Heart left ventricle (tissue), 16 donors: ENCODE measurements at regions not wholly inside any gene's neighbourhood (a gene's known extent, or its start where the extent isn't known, plus 50 kb on each side); places are given as distances from the start of the nearest gene placed in this dataset.

ENCODE experiments used
- ATAC-seq, 4 donors: fragments of 200-7000 bp; cut with Tn5 transposase; one replicate each; pipeline ENCODE4 v1.9.1; 2020 to 2022; ENCODE audit warnings: moderate library complexity in 4 of 4, mild to moderate bottlenecking in 3 of 4, moderate number of reproducible peaks in 1 of 4
- DNase-seq, 5 donors: peaks; one replicate each; pipeline ENCODE4 v3.0.0-alpha.2; 2020
- H3K27ac ChIP-seq, 12 donors: fragments of 200-600 bp; sonication (generic) in 4 of 12; one replicate each; pipeline versions ENCODE4 v1.5.0 to v1.8.0; 2016 to 2022; ENCODE audit warnings: mild to moderate bottlenecking in 2 of 12
- H3K27me3 ChIP-seq, 9 donors: fragments of 200-600 bp; sonication (generic) in 2 of 9; one replicate each; pipeline versions ENCODE4 v1.5.1 to v1.8.0; 2016 to 2022; ENCODE audit warnings: mild to moderate bottlenecking in 3 of 9
- H3K36me3 ChIP-seq, 9 donors: fragments of 200-600 bp; sonication (generic) in 2 of 9; one replicate each; pipeline versions ENCODE4 v1.5.0 to v1.8.0; 2018 to 2022; ENCODE audit warnings: mild to moderate bottlenecking in 2 of 9
- H3K4me1 ChIP-seq, 12 donors: fragments of 200-600 bp; sonication (generic) in 4 of 12; one replicate each; pipeline versions ENCODE4 v1.5.0 to v1.8.0; 2016 to 2022; ENCODE audit warnings: mild to moderate bottlenecking in 3 of 12
- H3K4me3 ChIP-seq, 12 donors: fragments of 200-600 bp; sonication (generic) in 4 of 12; one replicate each; pipeline versions ENCODE4 v1.5.0 to v1.8.0; 2017 to 2022; ENCODE audit warnings: mild to moderate bottlenecking in 9 of 12, moderate library complexity in 4 of 12
- H3K9me3 ChIP-seq, 12 donors: fragments of 200-600 bp; sonication (generic) in 4 of 12; one replicate each; pipeline versions ENCODE4 v1.5.0 to v1.8.0; 2016 to 2022; ENCODE audit warnings: mild to moderate bottlenecking in 1 of 12
- POLR2A ChIP-seq, 2 donors: fragments of 450-650 bp; IDR thresholded peaks; one replicate each; pipeline ENCODE4 v1.6.1; 2017; ENCODE audit warnings: antibody characterized with exemption in 2 of 2, mild to moderate bottlenecking in 2 of 2, moderate library complexity in 2 of 2
- WGBS, 4 donors: extraction: QIAGEN DNeasy Blood & Tissue Kit in 2 of 4; methylation state at CpG; one replicate each; pipeline versions ENCODE4 v1.1.5 to v1.1.7; 2013 to 2018; 5-methylcytosine and 5-hydroxymethylcytosine counted together
- intact Hi-C, 10 donors: fragments of 100-400 bp; cut with DNase I; formaldehyde crosslinking; loops; one replicate each; pipeline versions ENCODE4 v1.11.1 to v1.14.2; 2022
- TF ChIP-seq, protein P1 (sequence below), 12 donors: fragments of 200-600 bp; sonication (generic) in 4 of 12; IDR thresholded peaks; one replicate each; pipeline versions ENCODE4 v1.5.0 to v1.8.0; 2018 to 2022; ENCODE audit warnings: antibody characterized with exemption in 12 of 12, mild to moderate bottlenecking in 5 of 12
- donor health status: ischemic (EF 13 %, LVEDD 7.1; RV severe dilation, severe dysfunction).
- donor health status: healthy with polysubstance abuse.
- donor health status: DM: no; HTN: yes; CAD: no.
- donor health status: DM: no; HTN: no; CAD: no.
- donor health status: ischemic (EF 25% LVEDD 6.9; RV normal size, moderate dysfunction).
- donor health status: ischemic (EF 25% LVEDD 5.7; RV mildly dilated, moderate dysfunction).
- donor health status: healthy.
- donor health status: DM: yes; HTN: yes; CAD: no.
- donor health status: ischemic (EF 35%, LVEDD 5.7; RV mildly dilated, moderate dysfunction).
- donor health status: nonischemic (EF 11% LVEDD 7.7; RV severe dilation, severe dysfunction).
- donor health status: DM: yes; HTN: yes; CAD: no.
- donor health status: PGD.
- donor health status: ischemic (EF 29% LVEDD 5.4; RV normal size, mild dysfunction).
- donor health status: nonischemic (EF 23%, LVEDD 6.1; RV moderate dilation, normal function).

DNA sequence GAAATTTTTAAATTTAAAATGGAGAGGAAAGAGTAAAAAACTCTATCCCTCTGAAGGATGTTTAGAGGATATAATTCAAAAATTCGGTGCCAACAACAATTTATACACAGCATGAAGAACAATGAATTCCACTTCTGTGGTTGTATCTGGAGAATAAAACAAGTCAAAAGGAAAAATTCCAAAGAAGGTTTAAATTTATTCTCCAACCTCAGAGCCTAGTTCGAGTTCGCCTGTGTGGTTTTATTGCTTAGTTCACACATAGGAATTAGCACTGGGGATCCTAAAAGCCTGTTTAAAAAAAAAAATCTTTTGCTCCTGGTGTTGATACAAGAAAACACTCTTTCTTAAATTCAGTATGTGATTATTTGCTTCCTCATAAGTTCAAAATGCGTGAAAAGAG is 79.2 kb downstream of the LLPH start:
- 66 to 83% (median 79%) methylated on average over 4 of the region's 4 CpGs for WGBS, 4 donors
- intact Hi-C loops = no loop called here
- no peak for DNase-seq
- no peak overlapping the region for H3K4me3 ChIP-seq
- no peak overlapping the region for H3K27ac ChIP-seq
- ATAC-seq = no peak
- no peaks in the 10 kb centered on the region for H3K9me3 ChIP-seq
- H3K36me3 ChIP-seq = no peaks in the 10 kb centered on the region
- H3K4me1 ChIP-seq = no peaks in the 10 kb centered on the region
- TF ChIP-seq POLR2A (IDR thresholded peaks at IDR 0.05) = no peak
- TF ChIP-seq, protein P1, sequence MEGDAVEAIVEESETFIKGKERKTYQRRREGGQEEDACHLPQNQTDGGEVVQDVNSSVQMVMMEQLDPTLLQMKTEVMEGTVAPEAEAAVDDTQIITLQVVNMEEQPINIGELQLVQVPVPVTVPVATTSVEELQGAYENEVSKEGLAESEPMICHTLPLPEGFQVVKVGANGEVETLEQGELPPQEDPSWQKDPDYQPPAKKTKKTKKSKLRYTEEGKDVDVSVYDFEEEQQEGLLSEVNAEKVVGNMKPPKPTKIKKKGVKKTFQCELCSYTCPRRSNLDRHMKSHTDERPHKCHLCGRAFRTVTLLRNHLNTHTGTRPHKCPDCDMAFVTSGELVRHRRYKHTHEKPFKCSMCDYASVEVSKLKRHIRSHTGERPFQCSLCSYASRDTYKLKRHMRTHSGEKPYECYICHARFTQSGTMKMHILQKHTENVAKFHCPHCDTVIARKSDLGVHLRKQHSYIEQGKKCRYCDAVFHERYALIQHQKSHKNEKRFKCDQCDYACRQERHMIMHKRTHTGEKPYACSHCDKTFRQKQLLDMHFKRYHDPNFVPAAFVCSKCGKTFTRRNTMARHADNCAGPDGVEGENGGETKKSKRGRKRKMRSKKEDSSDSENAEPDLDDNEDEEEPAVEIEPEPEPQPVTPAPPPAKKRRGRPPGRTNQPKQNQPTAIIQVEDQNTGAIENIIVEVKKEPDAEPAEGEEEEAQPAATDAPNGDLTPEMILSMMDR (IDR thresholded peaks at IDR 0.05) = no peak
- H3K27me3 ChIP-seq = peaks cover 0 to 10% (median 0%) of the 10 kb centered on the region in 9 donors

DNA sequence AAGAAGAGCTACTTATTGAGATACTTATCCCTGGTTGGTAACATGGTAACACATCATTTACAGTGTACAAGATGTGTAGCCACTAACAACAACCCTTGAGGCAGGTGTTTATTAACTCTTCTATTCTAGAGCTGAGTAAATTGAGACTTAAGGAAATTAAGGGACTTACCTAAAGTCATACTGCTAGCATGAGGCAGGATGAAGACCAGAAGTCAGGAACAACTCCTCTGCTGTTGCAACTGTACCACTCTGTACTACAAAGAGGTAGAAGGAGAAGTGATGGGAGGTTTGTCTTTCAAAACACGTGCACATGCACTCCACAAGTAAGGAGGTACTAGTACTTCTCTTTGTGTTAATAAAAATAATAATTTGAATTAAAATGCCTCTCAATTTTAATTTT is 79.9 kb downstream of the LLPH start:
- Histone ChIP-seq H3K27me3 (peaks cover 0 to 10% (median 0%) of the 10 kb centered on the region in 9 donors), H3K36me3 (no peaks in the 10 kb centered on the region), H3K27ac (no peak overlapping the region), H3K4me3 (no peak overlapping the region), H3K4me1 (no peaks in the 10 kb centered on the region), H3K9me3 (no peaks in the 10 kb centered on the region)
- 81 to 94% (median 86%) methylated on average over 1 of the region's 1 CpG for WGBS, 4 donors
- TF ChIP-seq, protein P1 (IDR thresholded peaks at IDR 0.05) = no peak
- TF ChIP-seq POLR2A (IDR thresholded peaks at IDR 0.05) = no peak
- DNase-seq (no peak), ATAC-seq (no peak)
- intact Hi-C loops = no loop called here

- intact Hi-C loops = no loop called here
- no peak for ATAC-seq
Measured at GRCh38 chr12:66050283-66050576, 80.3 kb downstream of the LLPH start.

DNA sequence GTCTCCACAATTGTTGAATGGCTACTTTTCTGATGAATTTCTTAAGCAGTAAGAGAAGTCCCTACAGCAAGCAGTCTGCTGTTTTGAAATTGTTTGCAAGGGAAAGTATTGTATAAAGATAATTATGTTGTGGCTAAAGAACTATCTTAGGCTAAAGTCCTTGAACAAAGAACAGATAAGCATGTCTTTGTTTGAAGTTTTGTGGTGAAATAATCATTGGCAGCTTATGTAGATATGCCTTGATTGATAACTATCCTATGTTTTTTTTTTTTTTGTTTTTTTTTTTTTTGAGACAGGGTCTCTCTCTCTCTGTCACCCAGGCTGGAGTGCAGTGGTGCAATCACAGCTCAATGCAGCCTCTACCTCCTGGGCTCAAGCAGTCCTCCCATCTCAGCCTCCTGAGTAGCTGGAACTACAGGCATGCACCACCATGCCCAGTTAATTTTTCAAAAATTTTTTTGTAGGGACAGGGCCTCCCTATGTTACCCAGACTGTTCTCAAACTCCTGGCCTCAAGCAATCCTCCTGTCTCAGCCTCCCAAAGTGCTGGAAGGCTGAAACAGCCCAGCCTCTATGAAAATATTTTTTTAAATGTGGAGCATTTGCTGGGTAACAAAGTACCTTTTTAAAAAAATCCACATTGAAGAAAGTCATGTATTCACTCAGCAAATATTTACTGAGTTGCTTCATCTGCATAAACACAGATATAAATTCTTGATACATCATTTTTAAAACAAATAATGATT is 80.8 kb downstream of the LLPH start:
- Histone ChIP-seq H3K36me3 (no peaks in the 10 kb centered on the region), H3K27me3 (peaks cover 0 to 10% (median 0%) of the 10 kb centered on the region in 9 donors), H3K4me1 (no peaks in the 10 kb centered on the region), H3K4me3 (no peak overlapping the region), H3K9me3 (no peaks in the 10 kb centered on the region), H3K27ac (no peak overlapping the region)
- intact Hi-C loops = no loop called here
- ATAC-seq (no peak), DNase-seq (no peak)
- no peak for TF ChIP-seq POLR2A (IDR thresholded peaks at IDR 0.05)
- TF ChIP-seq, protein P1 (IDR thresholded peaks at IDR 0.05) = no peak

More at GRCh38 chr12:66050283-66050576, 80.3 kb downstream of the LLPH start:
- H3K9me3 ChIP-seq = no peaks in the 10 kb centered on the region
- no peaks in the 10 kb centered on the region for H3K4me1 ChIP-seq
- H3K36me3 ChIP-seq = no peaks in the 10 kb centered on the region
- H3K4me3 ChIP-seq = no peak overlapping the region
- no peak for DNase-seq
- no peak overlapping the region for H3K27ac ChIP-seq
- TF ChIP-seq, protein P1 (IDR thresholded peaks at IDR 0.05) = no peak
- TF ChIP-seq POLR2A (IDR thresholded peaks at IDR 0.05) = no peak
- peaks cover 0 to 10% (median 0%) of the 10 kb centered on the region in 9 donors for H3K27me3 ChIP-seq
